ENCODE measurements at regions not wholly inside any gene's neighbourhood (a gene's known extent, or its start where the extent isn't known, plus 50 kb on each side); places are given as distances from the start of the nearest gene placed in this dataset.

DNA sequence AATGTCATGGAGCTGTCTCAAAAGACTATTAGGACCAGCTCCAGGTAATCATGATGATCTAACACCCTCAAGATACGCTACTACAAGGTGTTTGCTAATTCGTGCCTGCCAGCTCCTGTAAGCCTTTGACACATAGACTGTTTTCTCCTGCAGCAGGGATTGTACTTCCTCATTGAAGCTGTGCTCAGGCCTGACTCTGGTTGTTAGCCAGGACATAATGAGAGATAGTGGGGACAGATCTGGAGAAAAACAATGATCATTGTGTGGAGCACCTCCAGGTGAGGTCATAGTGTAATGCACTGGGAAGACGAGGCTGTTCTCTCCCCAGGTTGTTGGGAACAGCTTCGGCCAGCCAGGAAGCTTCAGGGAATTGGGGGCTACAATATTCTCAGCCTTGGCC is 94.6 kb downstream of the SETD4 start:
- ChIA-PET CTCF (no interaction called here), POLR2A (no interaction called here)
- peaks cover 10 to 11% of the 10 kb centered on the region in 2 experiments for H3K27me3 ChIP-seq (ENCODE audit: control insufficient read depth in 2 of 2, insufficient read depth in 2 of 2, low read length in 2 of 2)
- intact Hi-C loops (cut with micrococcal nuclease) = no loop called here
- no peaks in the 10 kb centered on the region for H3K9me3 ChIP-seq (replicated peaks; ENCODE audit: control insufficient read depth, insufficient read depth, low read length)
- TF ChIP-seq EZH2 (IDR thresholded peaks at IDR 0.05; ENCODE audit: borderline replicate concordance, low read depth, low read length, severe bottlenecking) (no peak), MYC (IDR thresholded peaks at IDR 0.05; ENCODE audit: low read depth, low read length) (no peak), CTCF (IDR thresholded peaks at IDR 0.05; ENCODE audit: extremely low read depth in 1 of 2, insufficient read depth in 1 of 2, low read depth in 1 of 2, low read length in 2 of 2) (no peak), POLR2A (IDR thresholded peaks at IDR 0.05; ENCODE audit: low read depth, low read length) (no peak), FOS (IDR thresholded peaks at IDR 0.05; ENCODE audit: borderline replicate concordance, insufficient read depth, low read length) (no peak), POLR2AphosphoS5 (IDR thresholded peaks at IDR 0.05; ENCODE audit: insufficient read depth, low read depth, low read length) (no peak)
- TF ChIP-seq, protein P1, sequence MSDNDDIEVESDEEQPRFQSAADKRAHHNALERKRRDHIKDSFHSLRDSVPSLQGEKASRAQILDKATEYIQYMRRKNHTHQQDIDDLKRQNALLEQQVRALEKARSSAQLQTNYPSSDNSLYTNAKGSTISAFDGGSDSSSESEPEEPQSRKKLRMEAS (IDR thresholded peaks at IDR 0.05; ENCODE audit: insufficient read depth, insufficient read length) = no peak
- H3K79me2 ChIP-seq (ENCODE audit: control insufficient read depth, insufficient read depth, low read length) = no peaks in the 10 kb centered on the region
- no peaks in the 10 kb centered on the region for H4K20me1 ChIP-seq (replicated peaks; ENCODE audit: control insufficient read depth, extremely low read depth, insufficient read depth, low read length)
- no TSS peak for BruUV-seq (replicated peaks)
- dilution Hi-C loops (cut with MboI; ENCODE audit: extremely low pct_ligation_motif_present, low sequenced_read_pairs) = no loop called here
- DNase-seq (ENCODE audit: low read depth, low spot score) = no peak
- no peaks in the 10 kb centered on the region for H3K36me3 ChIP-seq (ENCODE audit: control insufficient read depth in 2 of 2, extremely low read depth in 1 of 2, insufficient read depth in 2 of 2, low read length in 2 of 2)
- no peaks in the 10 kb centered on the region for H3K4me1 ChIP-seq (ENCODE audit: control insufficient read depth, extremely low read depth, insufficient read depth, low read length)
- no peak overlapping the region for H2AFZ ChIP-seq (ENCODE audit: low read depth, low read length)
- no peak for FAIRE-seq
- no peak overlapping the region for H3K27ac ChIP-seq (ENCODE audit: insufficient read depth, low read depth, low read length)
- no peak overlapping the region for H3K9ac ChIP-seq (replicated peaks; ENCODE audit: extremely low read depth, insufficient read depth, low read length)
- no peak overlapping the region for H3K4me2 ChIP-seq (ENCODE audit: insufficient read depth, low read length)
- H3K4me3 ChIP-seq (replicated peaks in 1 of 3; ENCODE audit: insufficient read depth in 1 of 3, low read depth in 1 of 3, low read length in 3 of 3) = no peak overlapping the region
- H3K9me1 ChIP-seq (replicated peaks; ENCODE audit: control insufficient read depth, extremely low read depth, insufficient read depth, low read length) = no peaks in the 10 kb centered on the region

Data from endothelial cell of umbilical vein (primary cell).